Thyroid gland (tissue), 4 donors: ENCODE measurements at regions not wholly inside any gene's neighbourhood (a gene's known extent, or its start where the extent isn't known, plus 50 kb on each side); places are given as distances from the start of the nearest gene placed in this dataset.

Experiments
- CTCF ChIP-seq, 6 experiments: fragments of 200-600 bp in 3 of 6; fragments of 450-650 bp in 3 of 6; sonication (generic) in 3 of 6; IDR thresholded peaks; one replicate each; pipeline ENCODE4 v1.5.1; 2016 to 2019; ENCODE audit warnings: antibody characterized with exemption in 6 of 6, mild to moderate bottlenecking in 2 of 6, inconsistent platforms in 1 of 6, moderate library complexity in 1 of 6
- POLR2A ChIP-seq, 2 donors: fragments of 450-650 bp; IDR thresholded peaks; one replicate each; pipeline ENCODE4 v1.6.1; 2017; ENCODE audit warnings: antibody characterized with exemption in 2 of 2, mild to moderate bottlenecking in 2 of 2, moderate library complexity in 1 of 2

GRCh38 chr1:234713859-234714258 is 103.9 kb upstream of the IRF2BP2 start:
- no peak for TF ChIP-seq CTCF (IDR thresholded peaks at IDR 0.05)
- TF ChIP-seq POLR2A (IDR thresholded peaks at IDR 0.05) = no peak
